Kidney (tissue), 13 donors: ENCODE measurements at regions not wholly inside any gene's neighbourhood (a gene's known extent, or its start where the extent isn't known, plus 50 kb on each side); places are given as distances from the start of the nearest gene placed in this dataset.

Source experiments
- DNase-seq, 5 donors: peaks; one replicate each; pipeline ENCODE4 v3.0.0-alpha.2; 2013 to 2020
- FAIRE-seq: peaks from 2 replicates; lab custom pipeline; 2012; peaks lifted over from hg19 to GRCh38; lab: Jason Lieb, UNC
- H3K27ac ChIP-seq, 2 donors: one replicate each; pipeline ENCODE4 v1.7.0; 2013; ENCODE audit warnings: low read depth in 2 of 2, low read length in 2 of 2, inconsistent platforms in 1 of 2
- H3K27me3 ChIP-seq: one replicate; pipeline ENCODE4 v1.7.1; 2013; ENCODE audit warnings: low read length, inconsistent platforms; ENCODE audit not compliant: control insufficient read depth, insufficient read depth
- H3K36me3 ChIP-seq, 3 donors: one replicate each; pipeline versions ENCODE4 v1.7.0 to v1.7.1; 2013; ENCODE audit warnings: low read length in 3 of 3, control low read depth in 1 of 3, inconsistent platforms in 1 of 3; ENCODE audit not compliant: insufficient read depth in 3 of 3, control insufficient read depth in 2 of 3
- H3K4me1 ChIP-seq, 3 donors: one replicate each; pipeline versions ENCODE4 v1.7.0 to v1.7.1; 2013; ENCODE audit warnings: low read length in 3 of 3, inconsistent platforms in 1 of 3, low read depth in 1 of 3; ENCODE audit not compliant: control insufficient read depth in 2 of 3, insufficient read depth in 2 of 3
- H3K4me3 ChIP-seq, 3 donors: one replicate each; pipeline versions ENCODE4 v1.7.0 to v1.8.1; 2013; ENCODE audit warnings: low read length in 3 of 3, control low read depth in 1 of 3, inconsistent platforms in 1 of 3
- H3K9ac ChIP-seq, 3 donors: one replicate each; pipeline versions ENCODE4 v1.7.0 to v1.7.1; 2013; ENCODE audit warnings: low read length in 3 of 3, control low read depth in 1 of 3, inconsistent platforms in 1 of 3
- H3K9me3 ChIP-seq, 3 donors: one replicate each; pipeline versions ENCODE4 v1.7.0 to v1.7.1; 2013; ENCODE audit warnings: low read length in 3 of 3, control low read depth in 1 of 3, inconsistent platforms in 1 of 3; ENCODE audit not compliant: control insufficient read depth in 2 of 3, insufficient read depth in 1 of 3
- CTCF ChIP-seq: IDR thresholded peaks from 3 replicates; pipeline ENCODE4 v1.5.1; 2012; ENCODE audit warnings: mild to moderate bottlenecking, moderate library complexity, borderline replicate concordance; ENCODE audit not compliant: insufficient read depth; ENCODE audit errors: extremely low read depth
- intact Hi-C: fragments of 100-400 bp; cut with DNase I; formaldehyde crosslinking; loops from one replicate; pipeline ENCODE4 v1.11.1; 2022
- donor health status: control.
- donor health status: control.
- donor health status: control.
- donor health status: control.
- donor health status: control.
- donor health status: DM: yes; HTN: yes; CAD: no.
- donor health status: Normal renal cell carcinoma (clear cell type).

GRCh38 chr5:2658881-2659470 is 92.5 kb downstream of the IRX2 start:
- DNase-seq (no peak), FAIRE-seq (no peak)
- H3K4me1 ChIP-seq = no peaks in the 10 kb centered on the region
- peaks cover 29% of the 10 kb centered on the region for H3K27me3 ChIP-seq
- H3K9me3 ChIP-seq = no peaks in the 10 kb centered on the region
- no peak for TF ChIP-seq CTCF
- intact Hi-C loops = no loop called here
- H3K36me3 ChIP-seq = no peaks in the 10 kb centered on the region
- H3K27ac ChIP-seq = no peak overlapping the region
- no peak overlapping the region for H3K4me3 ChIP-seq
- H3K9ac ChIP-seq = no peak overlapping the region

GRCh38 chr5:2658447-2658846 is 93.0 kb downstream of the IRX2 start:
- DNase-seq (no peak), FAIRE-seq (no peak)
- H3K27ac ChIP-seq = no peak overlapping the region
- H3K4me1 ChIP-seq = no peaks in the 10 kb centered on the region
- H3K36me3 ChIP-seq = no peaks in the 10 kb centered on the region
- H3K9me3 ChIP-seq = no peaks in the 10 kb centered on the region
- no peak for TF ChIP-seq CTCF
- no peak overlapping the region for H3K9ac ChIP-seq
- peaks cover 32% of the 10 kb centered on the region for H3K27me3 ChIP-seq
- intact Hi-C loops = no loop called here
- no peak overlapping the region for H3K4me3 ChIP-seq

- DNase-seq = no peak
- intact Hi-C loops = no loop called here
- Histone ChIP-seq H3K9me3 (no peaks in the 10 kb centered on the region), H3K27me3 (peaks cover 40% of the 10 kb centered on the region), H3K4me1 (no peaks in the 10 kb centered on the region), H3K9ac (no peak overlapping the region), H3K27ac (no peak overlapping the region), H3K36me3 (no peaks in the 10 kb centered on the region), H3K4me3 (no peak overlapping the region)
- FAIRE-seq = no peak
- TF ChIP-seq CTCF = no peak
These were observed 94.3 kb downstream of the IRX2 start for GRCh38 chr5:2657151-2657550.

- intact Hi-C loops = no loop called here
- no peaks in the 10 kb centered on the region for H3K4me1 ChIP-seq
- H3K36me3 ChIP-seq = no peaks in the 10 kb centered on the region
- no peak overlapping the region for H3K9ac ChIP-seq
- DNase-seq (no peak), FAIRE-seq (no peak)
- H3K27ac ChIP-seq = no peak overlapping the region
- no peak for TF ChIP-seq CTCF
- no peaks in the 10 kb centered on the region for H3K9me3 ChIP-seq
- no peak overlapping the region for H3K4me3 ChIP-seq
- peaks cover 40% of the 10 kb centered on the region for H3K27me3 ChIP-seq
These were observed 95.3 kb downstream of the IRX2 start for GRCh38 chr5:2656206-2656605.
